ENCODE measurements at regions not wholly inside any gene's neighbourhood (a gene's known extent, or its start where the extent isn't known, plus 50 kb on each side); places are given as distances from the start of the nearest gene placed in this dataset.
"Not testable (repeated sequence)": the region's sequence is repeated elsewhere in the genome, so short reads cannot be mapped to it uniquely, and the experiment has no call there.

DNA sequence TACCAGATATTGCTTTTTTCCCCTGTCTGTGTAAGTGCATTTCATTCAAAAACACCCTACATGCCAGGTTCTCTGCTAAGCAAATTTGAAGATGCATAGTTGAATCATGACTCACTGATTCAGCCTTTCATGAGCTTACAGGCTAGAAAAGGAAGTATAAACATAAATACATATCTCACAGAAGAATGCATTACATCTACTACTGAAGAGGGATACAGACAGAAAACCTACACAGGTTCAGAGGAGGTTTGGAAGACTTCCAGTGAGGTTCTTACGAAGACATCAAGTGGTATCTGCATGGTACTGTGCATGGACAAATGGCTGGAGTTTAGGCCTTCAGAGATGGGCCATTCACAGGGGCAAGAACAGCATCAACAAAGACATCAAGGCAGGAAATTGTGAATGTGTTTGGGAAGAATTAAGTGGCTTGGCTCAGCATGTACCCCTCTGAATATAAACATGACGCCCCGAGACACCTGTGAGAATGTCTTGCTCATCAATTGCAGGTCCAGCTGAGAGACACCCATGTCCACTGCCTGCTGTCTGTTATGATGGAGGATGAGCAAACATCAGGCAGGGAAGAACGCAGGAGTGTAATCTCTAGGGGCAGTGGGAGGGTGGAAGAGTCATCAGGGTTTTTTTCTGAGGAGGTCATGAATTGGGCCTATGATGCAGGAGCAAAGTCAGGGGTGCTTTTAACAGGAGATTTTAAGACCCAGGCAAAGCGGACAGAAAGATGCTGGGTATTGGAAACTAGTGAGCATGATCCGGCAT lies 105.1 kb upstream of the GALNT15 start:
- no peaks in the 10 kb centered on the region for H3K36me3 ChIP-seq
- H3K9me3 ChIP-seq = peaks cover 12% of the 10 kb centered on the region
- no peak overlapping the region for H3K4me3 ChIP-seq
- H3K9ac ChIP-seq = no peak overlapping the region
- H3K4me1 ChIP-seq = no peaks in the 10 kb centered on the region
- H3K27ac ChIP-seq = no peak overlapping the region
- TF ChIP-seq Cebpa-rat (IDR thresholded peaks at IDR 0.05) = no peak
- no peaks in the 10 kb centered on the region for H4K20me1 ChIP-seq
- H3K4me2 ChIP-seq = no peak overlapping the region
- H3K27me3 ChIP-seq = no peaks in the 10 kb centered on the region

DNA sequence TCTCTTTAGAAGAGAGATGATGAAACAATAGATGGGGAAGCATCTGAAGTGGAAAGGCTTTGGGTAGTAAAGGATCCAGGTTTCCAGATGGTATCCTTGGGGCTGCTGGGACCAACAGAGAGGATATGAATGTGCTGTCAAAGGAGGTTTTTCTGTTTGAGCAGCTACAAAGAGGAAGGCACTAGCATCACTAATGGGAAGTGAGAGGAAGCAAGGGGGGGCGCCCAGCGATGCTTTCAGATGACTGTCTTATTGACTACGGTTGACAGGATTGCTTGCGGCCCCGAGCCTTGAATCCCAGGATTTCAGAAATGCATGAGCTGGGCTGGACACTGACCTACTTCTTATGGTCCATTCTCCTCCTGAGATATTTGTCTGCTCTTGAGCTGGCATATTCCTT lies 103.8 kb upstream of the GALNT15 start:
- Histone ChIP-seq H3K27me3 (no peaks in the 10 kb centered on the region), H3K4me2 (no peak overlapping the region), H3K4me1 (no peaks in the 10 kb centered on the region), H3K4me3 (no peak overlapping the region), H3K36me3 (no peaks in the 10 kb centered on the region), H3K9ac (no peak overlapping the region), H3K27ac (no peak overlapping the region), H4K20me1 (no peaks in the 10 kb centered on the region), H3K9me3 (peaks cover 12% of the 10 kb centered on the region)
- TF ChIP-seq Cebpa-rat (IDR thresholded peaks at IDR 0.05) = no peak

- no peaks in the 10 kb centered on the region for H4K20me1 ChIP-seq
- H3K36me3 ChIP-seq = no peaks in the 10 kb centered on the region
- H3K9me3 ChIP-seq = peaks cover 12% of the 10 kb centered on the region
- no peaks in the 10 kb centered on the region for H3K4me1 ChIP-seq
- H3K9ac ChIP-seq = no peak overlapping the region
- H3K27me3 ChIP-seq = no peaks in the 10 kb centered on the region
- no peak overlapping the region for H3K4me3 ChIP-seq
- no peak overlapping the region for H3K4me2 ChIP-seq
- TF ChIP-seq Cebpa-rat (IDR thresholded peaks at IDR 0.05) = no peak
- H3K27ac ChIP-seq = no peak overlapping the region
Observed at GRCh38 chr3:16071206-16071605, 103.3 kb upstream of the GALNT15 start.

- Histone ChIP-seq H3K36me3 (no peaks in the 10 kb centered on the region), H3K27ac (no peak overlapping the region), H3K4me1 (no peaks in the 10 kb centered on the region), H3K4me2 (no peak overlapping the region), H3K4me3 (no peak overlapping the region), H3K27me3 (no peaks in the 10 kb centered on the region), H3K9me3 (peaks cover 20% of the 10 kb centered on the region), H3K9ac (no peak overlapping the region), H4K20me1 (no peaks in the 10 kb centered on the region)
- no peak for TF ChIP-seq Cebpa-rat (IDR thresholded peaks at IDR 0.05)
Observed at GRCh38 chr3:16072420-16073110, 101.9 kb upstream of the GALNT15 start.

DNA sequence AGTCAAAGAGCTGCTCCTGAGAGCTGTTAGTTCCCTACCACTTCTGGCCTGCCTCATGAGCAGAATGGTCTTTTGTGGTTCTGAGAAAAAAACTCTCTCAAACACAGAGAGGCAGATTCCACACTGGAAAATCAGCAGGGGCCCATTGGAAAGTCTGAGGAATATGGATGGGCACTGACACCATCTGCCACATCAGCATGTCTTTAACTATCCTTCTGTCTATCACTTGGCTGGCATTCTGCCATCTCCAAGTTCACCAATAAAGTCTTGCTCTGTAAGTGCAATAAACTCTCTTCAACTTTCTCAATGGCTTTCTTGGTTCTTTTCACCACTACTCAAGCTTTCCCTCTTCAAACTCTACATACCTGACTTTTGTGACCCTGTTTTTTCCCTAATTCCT lies 101.3 kb upstream of the GALNT15 start:
- Histone ChIP-seq H3K9me3 (peaks cover 23% of the 10 kb centered on the region), H3K4me3 (no peak overlapping the region), H4K20me1 (no peaks in the 10 kb centered on the region), H3K27me3 (no peaks in the 10 kb centered on the region), H3K9ac (no peak overlapping the region), H3K4me1 (no peaks in the 10 kb centered on the region), H3K4me2 (no peak overlapping the region), H3K36me3 (no peaks in the 10 kb centered on the region), H3K27ac (no peak overlapping the region)
- no peak for TF ChIP-seq Cebpa-rat (IDR thresholded peaks at IDR 0.05)

DNA sequence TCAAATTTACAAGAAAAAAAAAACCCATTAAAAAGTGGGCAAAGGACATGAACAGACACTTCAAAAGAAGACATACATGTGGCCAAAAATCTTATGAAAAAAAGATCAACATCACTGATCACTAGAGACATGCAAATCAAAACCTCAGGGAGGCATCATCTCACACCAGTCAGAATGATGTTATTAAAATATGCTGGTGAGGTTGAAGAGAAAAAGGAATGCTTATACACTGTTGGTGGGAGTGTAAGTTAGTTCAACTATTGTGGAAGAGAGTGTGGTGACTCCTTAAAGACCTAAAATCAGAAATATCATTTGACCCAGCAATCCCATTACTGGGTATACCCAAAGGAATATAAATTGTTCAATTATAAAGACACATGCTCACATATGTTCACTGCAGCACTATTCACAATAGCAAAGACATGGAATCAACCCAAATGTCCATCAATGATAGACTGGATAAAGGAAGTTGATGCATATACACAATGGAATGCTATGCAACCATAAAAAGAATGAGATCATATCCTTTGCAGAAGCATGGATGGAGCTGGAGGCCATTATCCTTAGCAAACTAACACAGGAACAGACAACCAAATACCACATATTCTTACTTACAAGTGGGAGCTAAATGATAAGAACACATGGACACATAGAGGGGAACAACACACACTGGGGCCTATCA lies 100.3 kb upstream of the GALNT15 start:
- H3K9me3 ChIP-seq = peaks cover 23% of the 10 kb centered on the region
- H3K4me2 ChIP-seq, H3K4me1 ChIP-seq, H3K36me3 ChIP-seq, H3K4me3 ChIP-seq, H3K27me3 ChIP-seq, H4K20me1 ChIP-seq, H3K27ac ChIP-seq, H3K9ac ChIP-seq: not testable (repeated sequence)

DNA sequence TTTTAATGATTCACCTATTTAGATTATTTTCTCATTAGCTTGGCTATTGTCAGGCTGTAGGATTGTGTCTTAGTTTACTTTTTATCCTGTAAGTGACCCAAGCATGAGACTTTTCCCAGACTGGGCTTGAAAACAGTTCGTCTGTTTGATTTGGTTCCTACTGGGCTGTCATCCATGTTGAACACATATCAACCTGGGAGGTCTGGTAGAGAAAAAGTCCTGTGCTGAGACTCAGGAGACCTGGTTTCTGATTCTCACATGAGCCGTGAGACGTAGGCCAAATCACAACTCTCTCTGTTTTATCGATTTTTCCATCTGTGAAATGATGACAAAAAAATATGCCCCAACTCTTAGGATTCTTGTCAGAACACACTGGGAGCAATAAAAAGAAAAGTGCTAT lies 98.8 kb upstream of the GALNT15 start:
- Histone ChIP-seq H3K27me3 (no peaks in the 10 kb centered on the region), H4K20me1 (no peaks in the 10 kb centered on the region), H3K4me2 (no peak overlapping the region), H3K36me3 (no peaks in the 10 kb centered on the region), H3K4me3 (no peak overlapping the region), H3K9me3 (peaks cover 30% of the 10 kb centered on the region), H3K27ac (no peak overlapping the region), H3K4me1 (no peaks in the 10 kb centered on the region), H3K9ac (no peak overlapping the region)
- TF ChIP-seq Cebpa-rat (IDR thresholded peaks at IDR 0.05) = no peak

GRCh38 chr3:16076564-16076963 lies 97.9 kb upstream of the GALNT15 start:
- Histone ChIP-seq H3K4me3 (no peak overlapping the region), H3K36me3 (no peaks in the 10 kb centered on the region), H4K20me1 (no peaks in the 10 kb centered on the region), H3K27ac (no peak overlapping the region), H3K9ac (no peak overlapping the region), H3K27me3 (no peaks in the 10 kb centered on the region), H3K9me3 (peaks cover 33% of the 10 kb centered on the region), H3K4me2 (no peak overlapping the region), H3K4me1 (no peaks in the 10 kb centered on the region)
- no peak for TF ChIP-seq Cebpa-rat (IDR thresholded peaks at IDR 0.05)

- not testable (repeated sequence) for H3K27ac ChIP-seq, H3K4me3 ChIP-seq
Observed at GRCh38 chr3:16077146-16077545, 97.3 kb upstream of the GALNT15 start.

DNA sequence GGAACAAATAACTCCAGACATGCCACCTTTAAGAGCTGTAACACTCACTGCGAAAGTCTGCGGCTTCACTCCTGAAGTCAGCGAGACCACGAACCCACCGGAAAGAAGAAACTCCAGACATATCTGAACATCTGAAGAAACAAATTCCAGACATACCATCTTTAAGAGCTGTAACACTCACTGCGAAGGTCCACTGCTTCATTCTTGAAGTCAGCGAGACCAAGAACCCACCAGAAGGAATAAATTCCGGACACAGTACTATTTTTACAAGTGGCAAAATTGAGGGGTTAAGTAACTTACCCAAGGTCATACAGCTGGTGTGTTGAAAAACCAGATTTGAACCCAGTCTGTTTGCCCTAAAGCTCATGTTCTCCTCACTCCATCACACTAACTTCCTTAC lies 96.8 kb upstream of the GALNT15 start:
- H4K20me1 ChIP-seq, H3K4me1 ChIP-seq, H3K27ac ChIP-seq, H3K27me3 ChIP-seq, H3K4me2 ChIP-seq, H3K36me3 ChIP-seq, H3K9ac ChIP-seq, H3K4me3 ChIP-seq: not testable (repeated sequence)
- peaks cover 38% of the 10 kb centered on the region for H3K9me3 ChIP-seq

More at GRCh38 chr3:16077146-16077545, 97.3 kb upstream of the GALNT15 start:
- H3K4me2 ChIP-seq, H4K20me1 ChIP-seq, H3K27me3 ChIP-seq, H3K36me3 ChIP-seq, H3K9ac ChIP-seq, H3K4me1 ChIP-seq: not testable (repeated sequence)
- peaks cover 33% of the 10 kb centered on the region for H3K9me3 ChIP-seq

Measured in BLaER1 (cell line).